ENCODE measurements at regions not wholly inside any gene's neighbourhood (a gene's known extent, or its start where the extent isn't known, plus 50 kb on each side); places are given as distances from the start of the nearest gene placed in this dataset.

DNA sequence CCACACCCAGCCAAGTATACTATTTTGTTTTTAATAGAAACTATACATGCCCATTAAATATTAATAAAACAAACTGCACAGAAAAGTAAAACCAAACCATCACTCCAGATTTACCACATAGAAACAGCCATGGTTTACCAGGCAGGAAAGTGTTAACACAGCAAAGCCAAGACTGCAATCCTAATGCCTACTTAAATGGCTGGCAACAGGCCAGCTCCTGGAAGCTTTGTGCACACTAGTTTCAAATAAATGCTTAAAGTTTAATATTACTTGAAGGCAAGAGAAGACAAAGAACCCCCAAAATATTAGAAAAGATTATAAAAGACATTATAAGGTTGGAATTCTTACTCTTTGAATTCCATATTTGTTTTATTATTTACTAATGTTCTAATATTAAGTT is 141.0 kb downstream of the VCY start:
- TF ChIP-seq, protein P1, sequence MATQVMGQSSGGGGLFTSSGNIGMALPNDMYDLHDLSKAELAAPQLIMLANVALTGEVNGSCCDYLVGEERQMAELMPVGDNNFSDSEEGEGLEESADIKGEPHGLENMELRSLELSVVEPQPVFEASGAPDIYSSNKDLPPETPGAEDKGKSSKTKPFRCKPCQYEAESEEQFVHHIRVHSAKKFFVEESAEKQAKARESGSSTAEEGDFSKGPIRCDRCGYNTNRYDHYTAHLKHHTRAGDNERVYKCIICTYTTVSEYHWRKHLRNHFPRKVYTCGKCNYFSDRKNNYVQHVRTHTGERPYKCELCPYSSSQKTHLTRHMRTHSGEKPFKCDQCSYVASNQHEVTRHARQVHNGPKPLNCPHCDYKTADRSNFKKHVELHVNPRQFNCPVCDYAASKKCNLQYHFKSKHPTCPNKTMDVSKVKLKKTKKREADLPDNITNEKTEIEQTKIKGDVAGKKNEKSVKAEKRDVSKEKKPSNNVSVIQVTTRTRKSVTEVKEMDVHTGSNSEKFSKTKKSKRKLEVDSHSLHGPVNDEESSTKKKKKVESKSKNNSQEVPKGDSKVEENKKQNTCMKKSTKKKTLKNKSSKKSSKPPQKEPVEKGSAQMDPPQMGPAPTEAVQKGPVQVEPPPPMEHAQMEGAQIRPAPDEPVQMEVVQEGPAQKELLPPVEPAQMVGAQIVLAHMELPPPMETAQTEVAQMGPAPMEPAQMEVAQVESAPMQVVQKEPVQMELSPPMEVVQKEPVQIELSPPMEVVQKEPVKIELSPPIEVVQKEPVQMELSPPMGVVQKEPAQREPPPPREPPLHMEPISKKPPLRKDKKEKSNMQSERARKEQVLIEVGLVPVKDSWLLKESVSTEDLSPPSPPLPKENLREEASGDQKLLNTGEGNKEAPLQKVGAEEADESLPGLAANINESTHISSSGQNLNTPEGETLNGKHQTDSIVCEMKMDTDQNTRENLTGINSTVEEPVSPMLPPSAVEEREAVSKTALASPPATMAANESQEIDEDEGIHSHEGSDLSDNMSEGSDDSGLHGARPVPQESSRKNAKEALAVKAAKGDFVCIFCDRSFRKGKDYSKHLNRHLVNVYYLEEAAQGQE (IDR thresholded peaks at IDR 0.05; ENCODE audit: unreplicated experiment): no peak
- TF ChIP-seq, protein P2, sequence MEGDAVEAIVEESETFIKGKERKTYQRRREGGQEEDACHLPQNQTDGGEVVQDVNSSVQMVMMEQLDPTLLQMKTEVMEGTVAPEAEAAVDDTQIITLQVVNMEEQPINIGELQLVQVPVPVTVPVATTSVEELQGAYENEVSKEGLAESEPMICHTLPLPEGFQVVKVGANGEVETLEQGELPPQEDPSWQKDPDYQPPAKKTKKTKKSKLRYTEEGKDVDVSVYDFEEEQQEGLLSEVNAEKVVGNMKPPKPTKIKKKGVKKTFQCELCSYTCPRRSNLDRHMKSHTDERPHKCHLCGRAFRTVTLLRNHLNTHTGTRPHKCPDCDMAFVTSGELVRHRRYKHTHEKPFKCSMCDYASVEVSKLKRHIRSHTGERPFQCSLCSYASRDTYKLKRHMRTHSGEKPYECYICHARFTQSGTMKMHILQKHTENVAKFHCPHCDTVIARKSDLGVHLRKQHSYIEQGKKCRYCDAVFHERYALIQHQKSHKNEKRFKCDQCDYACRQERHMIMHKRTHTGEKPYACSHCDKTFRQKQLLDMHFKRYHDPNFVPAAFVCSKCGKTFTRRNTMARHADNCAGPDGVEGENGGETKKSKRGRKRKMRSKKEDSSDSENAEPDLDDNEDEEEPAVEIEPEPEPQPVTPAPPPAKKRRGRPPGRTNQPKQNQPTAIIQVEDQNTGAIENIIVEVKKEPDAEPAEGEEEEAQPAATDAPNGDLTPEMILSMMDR (conservative IDR thresholded peaks at IDR 0.05; ENCODE audit: low read depth in 2 of 2): no peak
- no peak for TF ChIP-seq EZH2phosphoT487 (IDR thresholded peaks at IDR 0.05; ENCODE audit: unreplicated experiment)
- no peak for TF ChIP-seq EZH2 (IDR thresholded peaks at IDR 0.05; ENCODE audit: low read depth, unreplicated experiment)
- TF ChIP-seq CREB1 (CRISPR knock-in tag; IDR thresholded peaks at IDR 0.05; ENCODE audit: low read depth): no peak
- TF ChIP-seq POLR2AphosphoS5 (IDR thresholded peaks at IDR 0.05; ENCODE audit: low read depth): no peak

All from GM23338 (cell line).